Right kidney (tissue), 1 donor: ENCODE measurements at regions not wholly inside any gene's neighbourhood (a gene's known extent, or its start where the extent isn't known, plus 50 kb on each side); places are given as distances from the start of the nearest gene placed in this dataset.
"Not testable (repeated sequence)": the region's sequence is repeated elsewhere in the genome, so short reads cannot be mapped to it uniquely, and the experiment has no call there.

Experiments used
- DNase-seq: peaks from one replicate; pipeline ENCODE4 v3.0.0-alpha.2; 2016

DNA sequence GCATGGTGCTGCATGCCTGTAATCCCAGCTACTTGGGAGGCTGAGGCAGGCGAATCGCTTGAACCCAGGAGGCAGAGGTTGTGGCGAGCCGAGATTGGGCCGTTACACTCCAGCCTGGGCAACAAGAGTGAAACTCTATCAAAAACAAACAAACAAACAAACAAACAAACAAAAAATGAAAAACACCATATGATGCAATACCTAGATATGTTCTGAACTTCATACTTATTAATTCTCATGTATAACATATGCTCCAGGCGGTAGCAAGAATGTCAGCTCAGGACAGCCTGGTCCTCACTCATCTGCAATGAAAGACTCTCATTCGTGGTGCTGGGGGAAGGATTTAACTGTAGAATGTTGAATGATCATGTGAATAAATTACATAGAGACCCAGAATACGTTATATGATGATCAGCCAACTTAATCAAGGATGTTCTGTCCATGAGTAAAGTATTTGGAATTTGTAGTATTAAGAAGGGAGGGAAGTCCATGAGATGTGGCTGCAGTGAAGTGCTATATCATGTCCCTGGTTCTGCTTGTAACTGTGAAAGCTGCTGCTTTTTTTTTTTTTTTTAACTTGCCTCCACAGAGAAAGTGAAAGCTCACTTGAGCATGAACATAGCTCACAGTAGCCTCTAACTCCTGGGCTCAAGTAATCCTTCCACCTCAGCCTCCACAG, 206.8 kb downstream of the UQCRFS1 start:
- no peak for DNase-seq

DNA sequence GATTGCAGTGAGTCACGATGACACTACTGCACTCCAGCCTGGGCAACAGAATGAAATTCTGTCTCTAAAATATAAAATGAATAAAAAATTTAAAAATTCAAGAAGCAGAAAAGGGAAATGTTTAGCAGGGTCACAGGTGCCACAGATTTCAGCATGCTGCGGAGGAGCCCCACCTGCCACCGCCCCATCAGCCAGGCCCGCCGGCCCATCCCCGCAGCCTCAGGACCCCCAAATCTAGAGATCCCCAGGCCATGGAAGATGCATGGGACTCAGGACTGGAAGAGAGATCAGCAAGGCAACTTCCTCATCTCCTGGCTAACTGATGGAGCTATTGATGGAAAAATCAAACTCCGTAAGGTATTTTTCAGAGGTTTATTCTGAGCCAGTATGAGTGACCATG, 208.2 kb downstream of the UQCRFS1 start:
- DNase-seq, result no peak

DNA sequence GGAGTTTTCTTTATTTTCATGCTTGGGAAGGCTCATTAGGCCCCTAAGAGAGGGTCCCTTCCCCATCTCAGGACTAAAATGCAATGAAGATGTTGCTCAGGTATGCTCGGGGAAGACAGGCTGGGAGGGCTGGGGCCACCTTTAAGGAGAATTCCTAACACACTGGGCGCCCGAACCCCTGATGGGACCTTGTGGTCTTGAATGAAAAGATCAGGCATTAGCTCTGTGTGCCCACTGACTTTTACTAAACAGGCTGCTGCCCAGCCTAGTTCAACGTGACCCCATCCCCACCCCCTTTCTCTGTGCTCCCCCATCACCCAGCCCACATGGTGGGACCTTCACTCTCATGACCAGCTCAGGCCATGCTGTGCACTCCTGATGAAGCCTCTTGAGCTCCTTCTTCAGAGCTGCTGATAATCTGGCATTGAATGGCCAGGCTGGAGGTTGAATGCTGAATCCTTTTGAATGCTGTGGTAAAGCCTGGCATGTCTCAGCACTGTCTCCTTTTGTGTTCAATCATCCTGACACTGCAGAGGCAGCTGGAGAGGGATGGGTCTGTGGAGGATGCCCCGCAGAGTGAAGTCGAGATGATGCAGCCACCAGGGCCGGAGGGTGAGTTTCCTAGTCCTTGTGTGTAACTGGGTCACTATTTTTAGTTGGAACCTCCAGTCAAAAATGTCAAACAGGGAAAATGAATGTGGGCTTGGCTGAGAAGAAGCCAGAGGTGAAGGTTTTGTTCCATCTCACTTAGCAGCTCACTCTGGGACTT, 209.1 kb downstream of the UQCRFS1 start:
- DNase-seq, result no peak

DNA sequence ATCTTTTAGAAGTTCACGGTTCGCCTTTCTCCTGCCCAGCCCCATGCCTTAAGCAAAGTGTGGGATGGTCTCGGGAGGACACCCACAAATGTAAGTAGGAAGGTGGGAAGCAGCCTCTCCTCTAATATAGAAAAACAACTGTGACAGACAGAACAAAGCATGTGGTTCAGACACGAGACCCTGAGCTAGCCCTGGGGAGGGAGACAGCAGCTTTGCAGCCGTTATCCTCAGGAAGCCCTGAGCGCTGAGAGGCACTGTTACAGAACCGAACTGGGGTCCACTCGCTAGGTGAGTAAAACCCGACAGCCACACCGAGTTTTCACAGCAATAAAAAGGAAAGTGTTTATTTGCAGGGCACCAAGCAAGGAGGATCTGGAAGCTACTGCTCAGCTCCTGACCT, 210.6 kb downstream of the UQCRFS1 start:
- DNase-seq, result peak; percentile 38

DNA sequence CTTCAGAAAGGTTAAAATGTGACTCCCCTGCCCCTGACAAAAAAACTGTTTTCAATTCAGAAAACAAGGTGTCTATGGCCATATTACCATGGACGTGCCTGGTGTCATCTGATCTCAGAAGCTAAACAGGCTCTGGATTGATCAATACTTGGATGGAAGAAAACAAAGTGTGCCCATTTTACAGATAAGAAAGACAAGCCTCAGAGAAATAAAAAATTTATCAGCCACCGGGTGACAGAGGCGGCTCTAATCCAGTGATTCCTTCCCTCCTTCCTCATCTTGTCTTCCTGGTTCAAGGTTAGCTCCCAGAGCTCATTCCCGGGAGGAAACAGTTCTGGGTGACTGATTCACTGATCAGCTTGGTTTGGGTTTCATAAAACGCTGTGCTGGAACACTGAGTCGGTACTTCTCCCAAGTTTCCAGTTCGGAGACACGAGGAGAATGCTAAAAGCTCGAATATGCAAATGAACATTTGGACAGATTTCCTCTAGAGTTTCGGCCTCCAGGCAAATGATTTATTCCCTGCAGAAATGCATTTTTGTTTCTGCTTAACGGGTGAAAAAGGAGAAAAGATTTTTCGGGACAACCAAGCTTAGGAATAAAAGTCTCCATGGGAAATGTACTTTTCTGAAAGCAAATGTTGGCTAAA, 211.2 kb downstream of the UQCRFS1 start:
- DNase-seq, result peak; percentile 23

DNA sequence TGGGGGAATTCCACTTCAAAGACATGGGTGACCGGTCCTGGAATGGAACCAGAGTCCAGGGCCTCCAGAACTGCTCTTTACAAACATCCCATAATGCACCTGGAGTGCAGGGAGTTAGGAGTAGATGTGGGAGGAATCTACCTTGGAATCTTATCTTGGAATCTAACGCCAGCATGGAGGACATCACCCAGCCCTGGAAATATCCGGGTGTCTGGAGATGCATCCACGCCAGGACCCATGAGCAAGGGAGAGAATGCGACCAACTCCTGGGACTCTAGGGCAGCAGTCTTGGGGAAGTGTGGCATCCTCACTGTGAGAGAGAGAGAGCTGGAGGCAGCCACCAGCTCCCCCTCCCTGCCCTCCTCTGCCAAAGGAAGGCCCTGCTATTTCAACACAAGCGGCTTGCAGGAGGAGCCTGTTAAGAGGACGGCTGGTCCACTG, 211.8 kb downstream of the UQCRFS1 start:
- peak; percentile 58 for DNase-seq

DNA sequence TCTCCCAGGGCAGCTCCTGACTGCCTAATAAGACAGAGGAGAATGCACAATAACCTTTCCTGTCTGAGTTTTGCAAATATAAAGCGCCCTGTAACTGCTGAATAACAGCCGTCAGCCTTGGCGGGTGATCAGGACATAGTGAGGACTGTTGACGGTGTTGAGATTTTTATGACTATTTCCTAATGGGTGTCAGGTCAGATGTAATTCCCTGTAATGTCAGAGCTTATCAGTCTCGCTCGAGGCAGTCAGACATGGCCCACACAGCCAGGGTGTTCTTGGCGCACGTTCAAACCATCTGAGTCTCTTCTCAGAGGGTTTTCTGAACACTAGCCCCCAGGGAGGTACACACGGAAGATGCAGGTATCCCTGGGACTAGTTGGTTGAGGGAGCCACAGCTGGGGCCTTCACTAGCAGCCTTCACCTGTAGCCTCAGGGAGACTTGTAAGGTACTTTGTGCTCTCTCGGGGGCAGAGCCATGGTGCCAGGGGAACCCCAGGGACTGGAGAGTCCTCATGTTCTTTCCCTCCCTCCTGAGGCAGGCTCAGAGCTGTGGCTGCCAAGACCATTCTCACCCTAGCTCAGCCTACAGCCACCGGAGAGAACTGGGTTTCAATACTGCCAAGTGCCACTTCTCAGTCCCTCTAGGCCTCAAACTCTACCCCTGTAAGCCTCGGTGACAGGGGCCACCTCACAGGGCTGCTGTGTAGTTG, 213.1 kb downstream of the UQCRFS1 start:
- DNase-seq, result no peak

DNA sequence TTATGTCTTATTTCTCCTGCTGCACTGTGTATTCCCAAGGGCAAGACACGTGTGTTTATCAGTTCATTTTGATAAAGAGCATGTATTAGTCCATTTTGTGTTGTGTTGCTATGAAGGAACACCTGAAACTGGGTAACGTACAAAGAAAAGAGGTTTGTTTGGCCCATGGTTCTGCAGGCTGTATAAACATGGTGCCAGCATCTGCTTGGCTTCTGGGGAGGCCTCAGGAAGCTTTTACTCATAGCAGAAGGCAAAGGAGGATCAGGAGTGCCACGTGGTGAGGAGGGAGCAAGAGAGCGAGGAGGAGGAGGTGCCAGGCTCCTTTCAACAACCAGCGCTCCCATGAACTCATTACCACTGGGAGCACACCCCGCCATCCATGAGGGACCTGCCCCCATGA, 214.0 kb downstream of the UQCRFS1 start:
- DNase-seq, result no peak

DNA sequence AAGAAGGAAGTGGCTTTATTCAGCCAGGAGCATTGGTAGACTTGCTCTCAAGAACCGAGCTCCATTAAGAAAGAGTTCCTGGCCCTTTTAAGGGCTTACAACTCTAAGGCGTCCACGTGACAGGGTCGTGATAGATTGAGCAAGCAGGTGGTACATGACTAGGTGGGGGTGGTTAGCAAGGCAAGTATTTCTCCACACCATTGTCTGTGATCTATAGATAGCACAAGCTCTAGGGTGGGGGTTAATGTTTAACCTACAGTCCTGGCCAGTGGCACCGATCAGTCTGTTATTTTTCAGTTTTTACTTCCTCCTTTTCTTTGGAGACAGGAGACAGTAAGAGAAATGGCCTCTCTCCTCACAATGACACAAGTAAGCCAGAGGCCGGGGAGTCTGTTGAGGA, 215.1 kb downstream of the UQCRFS1 start:
- not testable (repeated sequence) for DNase-seq

DNA sequence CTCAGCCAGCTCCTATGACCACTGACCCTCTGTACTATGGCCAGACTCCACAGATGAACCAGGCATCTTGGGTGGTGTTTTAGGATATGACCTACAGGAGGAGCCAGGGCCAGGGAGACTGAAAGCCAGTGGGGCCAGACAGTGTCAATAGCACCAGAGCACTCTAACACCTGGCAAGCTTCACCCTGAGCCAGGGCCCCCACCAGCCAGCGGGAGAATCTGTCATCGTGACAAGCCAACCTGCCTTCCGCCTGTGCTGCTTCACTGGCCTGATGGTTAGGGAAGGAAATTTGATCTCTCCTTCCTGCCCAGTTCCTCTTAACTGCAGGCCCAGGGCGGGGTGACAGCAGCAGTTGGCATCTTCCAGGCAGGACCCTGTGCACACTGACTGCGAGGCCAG, 222.4 kb downstream of the UQCRFS1 start:
- DNase-seq, result no peak

DNA sequence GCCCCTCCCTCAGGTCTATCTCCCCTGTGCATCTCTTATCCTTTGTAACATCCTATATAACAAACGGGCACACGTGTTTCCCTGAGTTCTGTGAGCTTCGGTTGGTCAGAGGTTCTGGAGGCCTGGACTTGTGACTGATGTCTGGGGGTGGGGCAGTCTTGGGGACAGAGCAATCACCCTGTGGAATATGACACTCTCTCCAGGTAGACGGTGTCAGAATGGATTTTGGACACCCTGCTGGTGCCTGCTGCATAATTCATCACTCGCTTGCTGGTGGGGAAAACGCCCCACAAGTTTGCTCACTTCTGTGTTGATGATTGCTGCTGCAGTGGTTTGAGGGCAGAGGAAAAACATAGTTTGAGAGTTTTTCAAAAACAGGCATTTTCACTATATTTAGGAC, 223.2 kb downstream of the UQCRFS1 start:
- DNase-seq, result no peak

DNA sequence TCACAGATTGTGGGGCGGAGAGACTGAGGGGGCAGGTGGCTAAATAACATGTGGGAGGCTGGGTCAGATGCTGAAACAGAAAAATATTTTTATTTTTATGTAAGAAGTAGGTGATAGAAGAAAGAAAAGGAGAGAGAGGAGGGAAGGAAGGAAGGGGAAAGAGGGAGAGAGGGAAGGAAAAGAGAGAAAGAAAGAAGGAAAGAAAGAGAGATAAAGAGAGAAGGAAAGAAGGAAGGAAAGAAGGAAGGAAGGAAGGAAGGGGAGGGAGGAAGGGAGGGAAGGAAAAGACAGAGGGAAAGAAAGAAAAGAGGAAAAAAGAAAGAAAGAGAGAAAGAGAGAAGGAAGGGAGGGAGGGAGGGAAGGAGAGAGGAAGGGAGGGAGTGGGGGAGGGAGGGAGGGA, 224.9 kb downstream of the UQCRFS1 start:
- no peak for DNase-seq

DNA sequence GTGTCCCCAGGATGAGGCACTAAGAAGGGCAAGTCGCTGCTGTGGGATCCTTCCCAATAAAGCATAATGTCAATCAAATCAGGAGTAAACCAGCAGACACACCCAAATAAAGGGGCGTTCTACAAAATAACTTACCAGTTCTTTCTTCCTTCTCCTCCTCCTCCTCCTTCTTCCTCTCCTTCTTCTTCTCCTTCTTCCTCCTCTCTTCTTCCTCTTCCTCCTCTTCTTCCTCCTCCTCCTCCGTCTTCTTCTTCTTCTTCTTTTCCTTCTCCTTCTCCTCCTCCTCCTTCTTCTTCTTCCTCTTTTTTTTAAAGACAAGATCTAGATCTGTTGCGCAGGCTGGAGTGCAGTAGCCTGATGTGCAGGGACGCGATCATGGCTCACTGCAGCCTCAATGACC, 225.8 kb downstream of the UQCRFS1 start:
- DNase-seq, result no peak

DNA sequence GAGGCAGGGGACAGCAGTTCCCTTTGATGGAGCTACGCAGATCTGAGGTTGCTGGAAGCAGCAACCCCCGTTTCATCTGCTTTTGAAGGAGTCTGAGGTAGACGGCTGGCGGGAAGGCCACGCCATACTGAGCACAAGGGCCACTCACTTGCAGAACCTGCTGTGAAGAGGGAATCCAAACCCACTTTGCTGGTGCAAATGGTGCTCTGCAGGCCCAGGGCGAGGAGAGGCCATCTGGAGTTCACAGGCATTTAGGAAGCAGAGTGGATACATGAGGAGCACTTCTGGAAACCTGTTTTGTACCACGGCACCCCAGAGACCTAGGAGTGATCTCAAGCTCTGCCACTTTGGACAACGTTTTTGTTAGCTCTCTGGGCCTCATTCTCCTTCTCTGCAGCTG, 227.8 kb downstream of the UQCRFS1 start:
- no peak for DNase-seq

DNA sequence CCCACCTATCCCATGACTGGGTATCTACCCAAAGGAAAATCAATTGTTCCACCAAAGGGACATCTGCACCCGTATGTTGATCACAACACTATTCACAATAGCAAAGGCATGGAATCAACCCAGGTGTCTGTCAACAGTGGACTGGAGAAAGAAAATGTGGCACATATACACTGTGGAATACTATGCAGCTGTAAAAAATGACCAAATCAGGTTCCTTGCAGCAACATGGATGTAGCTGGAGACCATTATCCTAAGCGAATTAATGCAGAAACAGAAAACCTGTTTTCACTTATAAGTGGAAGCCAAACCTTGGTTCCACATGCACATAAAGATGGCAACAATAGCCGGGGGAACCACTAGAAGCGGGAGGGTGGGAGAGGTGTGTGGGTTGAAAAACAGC, 228.6 kb downstream of the UQCRFS1 start:
- DNase-seq, result no peak

DNA sequence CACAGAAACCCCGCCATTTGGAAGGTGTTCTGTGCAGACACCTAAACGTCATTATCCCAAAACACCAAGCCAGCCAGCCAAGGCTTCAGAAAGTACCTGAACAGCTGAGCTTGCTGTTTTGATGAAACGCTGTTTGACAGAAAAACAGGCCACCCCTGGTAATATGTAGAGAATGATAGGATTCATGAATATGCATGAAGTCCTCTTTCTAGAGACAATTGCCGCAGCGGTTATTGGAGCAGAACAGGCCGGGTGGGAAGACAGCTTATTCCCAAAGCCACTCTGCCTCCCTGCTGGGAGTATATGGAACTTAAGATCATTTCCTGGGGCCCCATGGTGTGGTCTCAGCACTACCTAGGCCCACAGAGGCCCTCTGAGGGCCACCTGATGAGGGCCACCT, 229.5 kb downstream of the UQCRFS1 start:
- DNase-seq, result no peak

DNA sequence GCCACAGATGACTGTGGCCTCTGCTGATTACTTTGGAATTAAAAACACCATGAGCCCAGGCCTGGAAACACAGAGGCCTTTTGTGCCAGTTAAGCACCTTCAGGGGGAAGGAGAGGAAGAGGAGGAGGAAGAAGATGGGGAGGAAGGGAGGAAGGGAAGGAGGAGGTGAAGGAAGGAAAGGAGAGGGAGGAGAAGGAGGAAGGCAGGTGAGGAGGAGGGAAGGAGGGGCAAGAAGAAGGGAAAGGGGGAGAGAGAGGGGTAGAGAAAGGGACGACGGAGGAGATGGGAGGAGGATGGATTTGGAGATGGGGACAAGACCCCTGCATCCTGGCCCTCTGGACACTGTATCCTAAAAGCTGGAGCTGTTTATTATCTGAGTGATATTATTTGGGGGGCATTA, 231.0 kb downstream of the UQCRFS1 start:
- DNase-seq, result no peak

DNA sequence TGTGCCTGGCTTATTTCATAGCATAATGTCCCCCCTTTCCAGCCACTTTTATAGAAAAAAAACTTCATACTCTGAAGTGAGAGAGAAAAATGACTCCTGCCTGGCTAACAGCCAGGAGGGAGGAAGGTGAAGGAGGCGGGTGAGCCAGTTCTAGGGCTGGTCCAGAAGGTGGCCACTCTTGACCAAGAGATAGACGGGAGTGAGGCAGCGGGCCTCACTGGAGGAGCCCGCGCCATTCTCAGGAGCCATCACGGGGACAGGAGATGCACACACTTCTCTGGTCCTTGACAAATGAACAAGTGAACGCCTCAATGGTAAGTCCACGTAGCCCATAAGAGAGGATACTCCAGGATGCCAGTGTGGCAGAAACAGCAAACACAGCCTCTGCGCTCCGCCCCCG, 231.4 kb downstream of the UQCRFS1 start:
- no peak for DNase-seq

DNA sequence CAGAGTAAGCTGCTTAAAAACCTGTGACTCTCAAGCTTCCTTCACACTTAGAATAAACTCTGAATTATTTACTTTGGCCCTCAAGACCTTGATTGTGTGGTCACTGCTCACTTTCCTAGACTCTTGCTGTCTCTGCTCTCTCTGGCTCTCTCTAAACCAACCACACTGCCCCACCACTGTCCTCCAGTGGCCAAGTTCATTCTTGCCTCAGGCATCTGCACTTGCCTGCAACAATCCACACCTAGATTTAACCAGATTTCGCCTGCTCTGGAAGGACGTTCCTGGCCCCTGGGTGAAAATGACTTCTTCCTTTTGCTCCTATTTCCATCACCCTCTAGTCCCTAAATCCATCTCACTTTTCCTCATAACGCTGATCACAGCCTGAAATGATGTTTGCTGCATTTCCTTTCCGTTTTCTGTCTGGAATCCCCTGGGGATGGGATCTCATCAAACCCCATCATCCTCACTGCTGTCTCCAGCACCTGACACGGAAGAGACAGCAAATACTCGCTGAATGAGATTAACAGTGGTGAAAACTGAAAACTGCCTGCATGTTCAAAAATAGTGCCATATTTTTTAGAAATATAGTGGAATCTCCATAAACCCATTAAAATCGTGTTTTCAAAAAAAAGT, 232.6 kb downstream of the UQCRFS1 start:
- DNase-seq, result no peak

DNA sequence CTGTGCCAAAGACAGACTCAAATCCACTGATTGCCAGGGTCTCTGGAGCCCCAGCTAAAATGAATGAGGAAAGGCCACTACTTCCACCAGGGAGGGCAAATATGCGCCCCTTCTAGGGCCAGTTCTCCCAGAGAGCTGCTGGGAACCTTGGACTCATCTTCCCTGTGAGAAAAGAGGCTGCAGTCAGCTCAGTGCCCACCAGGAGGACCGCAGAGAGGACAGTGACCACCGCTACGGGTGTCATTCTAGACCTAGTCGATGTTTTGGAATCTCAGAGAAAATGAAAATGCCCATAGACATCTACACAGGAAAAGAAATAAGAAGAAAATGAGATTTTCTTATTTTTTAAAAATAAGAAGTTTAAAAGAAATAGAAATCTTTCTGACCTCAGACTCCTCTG, 235.1 kb downstream of the UQCRFS1 start:
- no peak for DNase-seq

DNA sequence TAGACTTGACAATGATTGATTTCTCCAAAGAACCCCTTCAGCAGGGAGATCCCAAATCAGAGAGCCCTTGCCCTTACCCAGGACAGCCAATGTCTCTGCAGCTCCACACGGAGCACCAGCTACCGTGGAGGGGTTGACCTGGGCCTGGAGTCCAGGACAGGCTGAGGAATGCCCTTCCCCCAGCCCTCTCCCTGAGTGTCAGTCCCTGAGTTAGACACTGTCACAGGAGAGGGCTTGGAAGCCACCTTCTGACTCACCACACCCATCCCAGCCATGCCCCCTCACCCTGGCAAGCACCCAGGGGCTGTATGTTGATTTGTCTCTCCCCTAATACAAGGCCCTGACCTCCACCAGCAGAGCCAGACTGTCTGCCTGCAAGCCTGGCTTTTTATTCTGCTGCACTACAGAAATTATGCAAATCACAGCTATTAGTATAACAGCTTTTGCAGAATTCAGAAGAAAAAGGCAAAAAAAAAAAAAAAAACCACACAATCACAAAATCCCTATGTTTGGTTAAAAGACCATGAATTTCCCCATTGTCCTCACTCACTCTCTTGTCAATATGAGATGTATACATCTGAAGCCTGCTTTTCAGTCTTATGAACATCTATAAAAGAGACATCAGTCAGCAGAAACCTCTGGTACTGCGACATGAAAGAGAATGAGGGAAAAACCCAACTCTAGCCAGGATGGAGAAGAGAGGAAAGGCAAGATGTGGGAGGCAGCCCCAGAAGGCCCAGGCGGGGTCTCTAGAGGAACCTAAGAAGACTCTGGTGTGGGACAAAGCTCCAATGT, 240.7 kb downstream of the UQCRFS1 start:
- DNase-seq, result no peak

DNA sequence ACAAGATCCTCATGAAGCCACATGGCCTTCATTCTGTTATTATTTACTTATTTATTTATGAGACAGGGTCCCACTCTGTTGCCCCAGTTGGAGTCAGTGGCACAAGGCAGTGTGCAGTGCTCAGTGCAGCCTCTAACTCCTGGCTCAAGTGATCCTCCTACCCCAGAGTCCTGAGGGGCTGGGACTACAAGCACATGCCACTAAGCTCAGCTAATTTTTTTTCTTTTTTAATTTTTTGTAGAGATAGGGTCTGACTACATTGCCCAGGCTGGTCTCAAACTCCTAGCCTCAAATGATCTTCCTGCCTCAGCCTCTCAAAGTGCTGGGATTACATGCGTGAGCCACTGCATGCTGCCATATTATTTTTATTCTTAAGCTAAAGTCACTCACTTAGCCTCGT, 241.4 kb downstream of the UQCRFS1 start:
- no peak for DNase-seq
